ENCODE measurements at regions not wholly inside any gene's neighbourhood (a gene's known extent, or its start where the extent isn't known, plus 50 kb on each side); places are given as distances from the start of the nearest gene placed in this dataset.

DNA sequence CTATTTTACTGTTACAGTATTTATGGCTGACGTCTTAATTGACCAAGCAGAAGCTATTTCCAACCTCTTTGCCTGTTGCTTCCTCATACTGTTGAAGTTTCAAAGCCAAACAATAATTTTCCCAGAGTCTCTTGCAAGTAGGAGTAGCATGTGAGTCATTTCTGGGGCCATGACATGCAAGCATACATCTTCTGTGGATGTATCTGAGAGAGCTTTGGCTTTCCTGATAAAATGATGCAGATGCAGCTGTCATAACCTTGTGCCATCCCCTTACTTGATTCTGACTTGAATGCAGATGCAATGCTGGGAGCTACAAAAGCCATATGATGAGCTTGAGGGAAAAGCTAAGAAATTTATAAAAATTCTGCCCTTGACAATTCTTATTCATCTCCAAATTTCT is 243.1 kb upstream of the TENM4 start:
- no peaks in the 10 kb centered on the region for H3K9me3 ChIP-seq (ENCODE audit: control insufficient read depth in 3 of 3, low read length in 3 of 3)
- H3K4me3 ChIP-seq (ENCODE audit: low read length in 3 of 3) = no peak overlapping the region
- H3K36me3 ChIP-seq (ENCODE audit: control insufficient read depth in 3 of 3, insufficient read depth in 3 of 3, low read length in 3 of 3) = no peaks in the 10 kb centered on the region
- no peaks in the 10 kb centered on the region for H3K4me1 ChIP-seq (ENCODE audit: control insufficient read depth in 3 of 3, insufficient read depth in 3 of 3, low read length in 3 of 3)
- H3K9ac ChIP-seq (ENCODE audit: low read depth in 1 of 3, low read length in 3 of 3) = no peak overlapping the region
- H3K27ac ChIP-seq (ENCODE audit: low read depth, low read length) = no peak overlapping the region
- peaks cover 0 to 2% (median 0%) of the 10 kb centered on the region in 3 donors for H3K27me3 ChIP-seq (ENCODE audit: control insufficient read depth in 3 of 3, insufficient read depth in 3 of 3, low read length in 3 of 3)

DNA sequence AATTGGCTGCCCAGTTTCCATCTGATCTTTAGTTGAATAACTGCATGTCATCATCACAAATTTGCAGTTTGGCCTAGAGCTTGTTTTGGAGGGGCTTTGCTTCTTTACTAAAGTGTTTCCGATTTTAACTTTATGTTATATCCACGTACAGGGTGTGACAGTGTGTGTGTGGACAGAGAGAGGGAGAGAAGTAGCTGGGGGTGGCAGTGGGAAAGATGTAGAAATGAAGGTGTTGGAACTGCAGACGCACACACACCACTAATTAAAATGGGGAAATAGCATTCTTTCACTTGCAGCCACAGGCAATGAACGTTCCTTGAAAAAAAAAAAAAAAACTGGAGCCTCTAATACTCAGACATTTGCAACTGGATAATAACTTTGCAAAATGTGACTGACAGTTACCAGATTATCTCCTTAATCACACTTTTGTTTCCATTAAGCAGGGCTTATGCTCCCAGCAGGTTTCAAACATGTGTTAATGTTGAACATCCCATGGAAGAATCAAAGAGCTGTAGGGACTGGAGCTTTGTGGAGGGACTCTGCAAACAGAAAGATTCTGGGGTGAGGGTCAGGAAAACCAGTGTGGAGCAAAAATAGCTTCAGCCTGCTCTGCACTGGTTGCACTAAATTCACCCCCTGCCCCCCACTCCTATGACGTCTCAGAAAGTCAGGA is 238.1 kb upstream of the TENM4 start:
- H3K9ac ChIP-seq (ENCODE audit: low read depth in 1 of 3, low read length in 3 of 3) = no peak overlapping the region
- H3K36me3 ChIP-seq (ENCODE audit: control insufficient read depth in 3 of 3, insufficient read depth in 3 of 3, low read length in 3 of 3) = no peaks in the 10 kb centered on the region
- H3K27ac ChIP-seq (ENCODE audit: low read depth, low read length) = no peak overlapping the region
- H3K9me3 ChIP-seq (ENCODE audit: control insufficient read depth in 3 of 3, low read length in 3 of 3) = no peaks in the 10 kb centered on the region
- no peak overlapping the region for H3K4me3 ChIP-seq (ENCODE audit: low read length in 3 of 3)
- H3K27me3 ChIP-seq (ENCODE audit: control insufficient read depth in 3 of 3, insufficient read depth in 3 of 3, low read length in 3 of 3) = peaks cover 0 to 2% (median 0%) of the 10 kb centered on the region in 3 donors
- H3K4me1 ChIP-seq (ENCODE audit: control insufficient read depth in 3 of 3, insufficient read depth in 3 of 3, low read length in 3 of 3) = no peaks in the 10 kb centered on the region

DNA sequence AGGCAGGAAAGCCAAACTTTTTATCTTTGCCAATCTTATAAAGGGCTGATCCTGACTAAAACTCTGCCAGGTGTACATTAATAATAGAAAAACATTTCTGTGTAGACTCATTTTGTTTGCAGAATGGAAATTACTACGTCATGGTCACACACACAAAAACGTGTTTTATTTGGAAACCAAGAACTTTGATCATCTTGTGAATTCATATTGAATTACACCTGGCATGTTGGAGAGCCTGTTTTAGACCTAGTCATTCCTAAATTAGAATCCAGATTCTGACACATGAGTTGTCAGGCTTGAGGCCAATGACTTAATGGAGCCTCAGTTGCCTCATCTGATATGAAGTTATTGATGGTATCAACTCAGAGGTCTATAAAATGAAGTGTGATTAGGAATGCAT is 235.6 kb upstream of the TENM4 start:
- Histone ChIP-seq H3K27me3 (ENCODE audit: control insufficient read depth in 3 of 3, insufficient read depth in 3 of 3, low read length in 3 of 3) (peaks cover 0 to 2% (median 0%) of the 10 kb centered on the region in 3 donors), H3K9ac (ENCODE audit: low read depth in 1 of 3, low read length in 3 of 3) (no peak overlapping the region), H3K36me3 (ENCODE audit: control insufficient read depth in 3 of 3, insufficient read depth in 3 of 3, low read length in 3 of 3) (no peaks in the 10 kb centered on the region), H3K27ac (ENCODE audit: low read depth, low read length) (no peak overlapping the region), H3K4me3 (ENCODE audit: low read length in 3 of 3) (no peak overlapping the region), H3K4me1 (ENCODE audit: control insufficient read depth in 3 of 3, insufficient read depth in 3 of 3, low read length in 3 of 3) (no peaks in the 10 kb centered on the region), H3K9me3 (ENCODE audit: control insufficient read depth in 3 of 3, low read length in 3 of 3) (no peaks in the 10 kb centered on the region)

DNA sequence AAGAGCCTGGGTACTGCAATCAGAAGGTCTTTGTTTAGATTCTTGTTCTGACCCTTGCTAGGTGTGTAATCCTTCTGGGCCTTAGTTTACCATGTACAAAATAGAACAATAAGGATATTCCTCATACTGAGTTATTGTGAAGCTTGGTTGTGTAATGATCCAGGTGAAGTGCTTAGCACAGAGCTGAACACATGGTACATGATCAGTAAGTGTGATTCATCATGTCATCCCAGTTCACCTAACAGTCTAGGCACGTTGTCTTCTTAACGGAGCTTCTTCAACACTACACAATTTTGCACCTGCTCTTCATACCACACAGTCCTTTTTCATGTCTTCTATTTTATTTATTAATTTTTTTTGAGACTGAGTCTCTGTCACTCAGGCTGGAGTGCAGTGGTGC is 234.3 kb upstream of the TENM4 start:
- H3K4me3 ChIP-seq (ENCODE audit: low read length in 3 of 3) = no peak overlapping the region
- no peak overlapping the region for H3K9ac ChIP-seq (ENCODE audit: low read depth in 1 of 3, low read length in 3 of 3)
- no peaks in the 10 kb centered on the region for H3K36me3 ChIP-seq (ENCODE audit: control insufficient read depth in 3 of 3, insufficient read depth in 3 of 3, low read length in 3 of 3)
- H3K9me3 ChIP-seq (ENCODE audit: control insufficient read depth in 3 of 3, low read length in 3 of 3) = no peaks in the 10 kb centered on the region
- H3K27me3 ChIP-seq (ENCODE audit: control insufficient read depth in 3 of 3, insufficient read depth in 3 of 3, low read length in 3 of 3) = no peaks in the 10 kb centered on the region
- H3K4me1 ChIP-seq (ENCODE audit: control insufficient read depth in 3 of 3, insufficient read depth in 3 of 3, low read length in 3 of 3) = no peaks in the 10 kb centered on the region
- no peak overlapping the region for H3K27ac ChIP-seq (ENCODE audit: low read depth, low read length)

DNA sequence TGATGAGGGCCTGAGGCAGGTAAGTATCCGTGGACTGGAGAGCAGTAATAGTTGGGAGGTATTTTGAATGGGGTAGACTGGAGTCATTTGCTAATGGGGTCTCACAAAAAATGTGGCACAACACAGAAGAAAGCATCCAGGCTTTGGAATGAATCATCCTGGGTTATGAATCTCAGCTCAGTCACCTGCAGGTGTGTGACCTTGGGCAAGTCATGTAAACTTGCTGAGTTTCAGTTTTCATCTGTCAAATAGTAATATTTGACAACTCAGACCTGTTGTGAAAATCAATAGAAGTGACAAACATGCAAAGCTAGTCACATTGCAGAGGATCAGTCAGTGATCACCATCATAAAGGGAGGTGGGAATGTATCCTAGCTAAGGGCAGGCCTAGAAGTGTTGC is 232.0 kb upstream of the TENM4 start:
- Histone ChIP-seq H3K9ac (ENCODE audit: low read depth in 1 of 3, low read length in 3 of 3) (no peak overlapping the region), H3K4me1 (ENCODE audit: control insufficient read depth in 3 of 3, insufficient read depth in 3 of 3, low read length in 3 of 3) (no peaks in the 10 kb centered on the region), H3K9me3 (ENCODE audit: control insufficient read depth in 3 of 3, low read length in 3 of 3) (no peaks in the 10 kb centered on the region), H3K4me3 (ENCODE audit: low read length in 3 of 3) (no peak overlapping the region), H3K36me3 (ENCODE audit: control insufficient read depth in 3 of 3, insufficient read depth in 3 of 3, low read length in 3 of 3) (no peaks in the 10 kb centered on the region), H3K27ac (ENCODE audit: low read depth, low read length) (no peak overlapping the region), H3K27me3 (ENCODE audit: control insufficient read depth in 3 of 3, insufficient read depth in 3 of 3, low read length in 3 of 3) (peaks cover 0 to 2% (median under 1%) of the 10 kb centered on the region in 3 donors)

DNA sequence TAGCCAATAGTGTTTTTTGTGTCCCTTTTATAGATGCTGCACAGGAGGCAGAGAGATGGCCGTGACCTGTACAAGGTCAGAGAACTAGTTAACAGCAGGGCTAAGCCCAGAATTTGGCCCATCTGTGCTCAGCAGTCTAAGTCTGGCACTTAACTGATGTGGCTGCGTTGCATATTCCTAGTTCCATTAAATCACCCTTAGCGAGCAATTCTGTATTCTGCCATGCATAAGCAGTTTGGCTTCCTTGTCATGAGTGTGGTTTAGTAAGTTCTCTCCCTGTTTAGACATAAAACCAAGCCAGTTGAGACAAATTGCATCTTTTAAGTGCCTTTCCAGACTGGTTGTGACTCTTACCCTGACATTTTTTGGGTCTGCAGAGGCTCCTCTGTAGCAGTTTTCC is 230.6 kb upstream of the TENM4 start:
- Histone ChIP-seq H3K4me3 (ENCODE audit: low read length in 3 of 3) (no peak overlapping the region), H3K9me3 (ENCODE audit: control insufficient read depth in 3 of 3, low read length in 3 of 3) (no peaks in the 10 kb centered on the region), H3K27me3 (ENCODE audit: control insufficient read depth in 3 of 3, insufficient read depth in 3 of 3, low read length in 3 of 3) (peaks cover 0 to 5% (median 3%) of the 10 kb centered on the region in 3 donors), H3K4me1 (ENCODE audit: control insufficient read depth in 3 of 3, insufficient read depth in 3 of 3, low read length in 3 of 3) (no peaks in the 10 kb centered on the region), H3K9ac (ENCODE audit: low read depth in 1 of 3, low read length in 3 of 3) (no peak overlapping the region), H3K27ac (ENCODE audit: low read depth, low read length) (no peak overlapping the region), H3K36me3 (ENCODE audit: control insufficient read depth in 3 of 3, insufficient read depth in 3 of 3, low read length in 3 of 3) (no peaks in the 10 kb centered on the region)

DNA sequence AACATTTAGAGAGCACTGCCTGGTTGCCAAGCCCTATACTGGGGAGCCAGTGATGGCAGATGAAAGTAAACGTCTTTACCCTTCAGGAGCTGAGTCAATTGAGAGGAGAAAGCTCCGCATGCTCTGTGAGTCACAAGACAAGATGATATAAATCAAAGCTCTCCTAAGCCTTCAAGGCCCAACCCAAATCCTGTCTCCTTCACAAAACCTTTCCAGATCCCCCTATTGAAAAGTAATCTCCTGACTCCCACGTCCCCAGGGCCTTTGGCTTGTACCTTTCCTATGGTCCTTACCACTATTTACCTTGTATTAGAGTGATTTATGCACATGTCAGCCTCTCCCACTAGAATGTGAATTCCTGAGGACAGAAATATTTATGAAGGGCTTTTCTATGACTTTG is 230.1 kb upstream of the TENM4 start:
- no peaks in the 10 kb centered on the region for H3K9me3 ChIP-seq (ENCODE audit: control insufficient read depth in 3 of 3, low read length in 3 of 3)
- H3K9ac ChIP-seq (ENCODE audit: low read depth in 1 of 3, low read length in 3 of 3) = no peak overlapping the region
- H3K36me3 ChIP-seq (ENCODE audit: control insufficient read depth in 3 of 3, insufficient read depth in 3 of 3, low read length in 3 of 3) = no peaks in the 10 kb centered on the region
- peaks cover 0 to 5% (median 3%) of the 10 kb centered on the region in 3 donors for H3K27me3 ChIP-seq (ENCODE audit: control insufficient read depth in 3 of 3, insufficient read depth in 3 of 3, low read length in 3 of 3)
- H3K27ac ChIP-seq (ENCODE audit: low read depth, low read length) = no peak overlapping the region
- H3K4me3 ChIP-seq (ENCODE audit: low read length in 3 of 3) = no peak overlapping the region
- no peaks in the 10 kb centered on the region for H3K4me1 ChIP-seq (ENCODE audit: control insufficient read depth in 3 of 3, insufficient read depth in 3 of 3, low read length in 3 of 3)

DNA sequence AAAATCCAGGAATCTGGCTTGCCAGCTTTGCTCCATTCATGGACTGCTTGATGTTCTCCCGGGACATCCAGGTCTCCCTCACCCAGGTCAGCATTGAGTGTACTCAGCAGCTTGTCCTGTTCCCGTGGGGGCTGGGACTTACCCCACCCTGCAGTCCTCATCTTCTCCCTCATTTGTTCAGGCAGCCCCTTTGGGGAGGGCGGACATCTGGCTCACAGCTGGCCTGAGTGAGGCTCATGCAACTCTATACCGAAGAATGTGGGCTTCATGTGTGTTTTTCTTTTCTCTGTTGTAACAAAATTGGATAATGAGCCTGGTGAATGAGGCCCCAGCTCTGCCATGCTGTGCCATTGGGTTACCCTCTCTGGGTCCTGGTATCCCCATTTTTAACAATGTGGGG is 227.7 kb upstream of the TENM4 start:
- no peaks in the 10 kb centered on the region for H3K4me1 ChIP-seq (ENCODE audit: control insufficient read depth in 3 of 3, insufficient read depth in 3 of 3, low read length in 3 of 3)
- H3K27me3 ChIP-seq (ENCODE audit: control insufficient read depth in 3 of 3, insufficient read depth in 3 of 3, low read length in 3 of 3) = peaks cover 0 to 5% (median 3%) of the 10 kb centered on the region in 3 donors
- H3K36me3 ChIP-seq (ENCODE audit: control insufficient read depth in 3 of 3, insufficient read depth in 3 of 3, low read length in 3 of 3) = no peaks in the 10 kb centered on the region
- no peaks in the 10 kb centered on the region for H3K9me3 ChIP-seq (ENCODE audit: control insufficient read depth in 3 of 3, low read length in 3 of 3)
- H3K4me3 ChIP-seq (ENCODE audit: low read length in 3 of 3) = no peak overlapping the region
- H3K27ac ChIP-seq (ENCODE audit: low read depth, low read length) = no peak overlapping the region
- no peak overlapping the region for H3K9ac ChIP-seq (ENCODE audit: low read depth in 1 of 3, low read length in 3 of 3)

DNA sequence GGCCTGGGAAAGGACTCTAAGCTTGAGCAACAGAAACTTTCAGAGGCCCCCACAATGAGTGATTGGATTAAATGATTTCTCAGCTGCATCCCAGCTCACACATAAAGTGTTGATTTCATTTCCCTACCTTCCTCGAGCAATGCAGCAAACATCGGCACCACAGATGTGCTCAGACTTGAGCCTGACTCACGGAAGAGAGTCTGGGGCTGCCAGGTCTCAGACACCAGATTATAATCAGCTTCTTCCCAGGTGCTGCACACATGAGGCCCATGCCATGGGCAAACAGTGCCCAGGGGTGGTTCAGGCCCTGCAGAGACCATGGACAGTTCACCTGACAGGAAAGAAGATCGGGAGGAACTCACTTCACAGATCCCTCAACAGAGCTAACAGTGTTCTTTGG is 226.6 kb upstream of the TENM4 start:
- Histone ChIP-seq H3K9ac (ENCODE audit: low read depth in 1 of 3, low read length in 3 of 3) (no peak overlapping the region), H3K27ac (ENCODE audit: low read depth, low read length) (no peak overlapping the region), H3K9me3 (ENCODE audit: control insufficient read depth in 3 of 3, low read length in 3 of 3) (no peaks in the 10 kb centered on the region), H3K36me3 (ENCODE audit: control insufficient read depth in 3 of 3, insufficient read depth in 3 of 3, low read length in 3 of 3) (no peaks in the 10 kb centered on the region), H3K4me1 (ENCODE audit: control insufficient read depth in 3 of 3, insufficient read depth in 3 of 3, low read length in 3 of 3) (no peaks in the 10 kb centered on the region), H3K4me3 (ENCODE audit: low read length in 3 of 3) (no peak overlapping the region), H3K27me3 (ENCODE audit: control insufficient read depth in 3 of 3, insufficient read depth in 3 of 3, low read length in 3 of 3) (peaks cover 0 to 5% (median 3%) of the 10 kb centered on the region in 3 donors)

DNA sequence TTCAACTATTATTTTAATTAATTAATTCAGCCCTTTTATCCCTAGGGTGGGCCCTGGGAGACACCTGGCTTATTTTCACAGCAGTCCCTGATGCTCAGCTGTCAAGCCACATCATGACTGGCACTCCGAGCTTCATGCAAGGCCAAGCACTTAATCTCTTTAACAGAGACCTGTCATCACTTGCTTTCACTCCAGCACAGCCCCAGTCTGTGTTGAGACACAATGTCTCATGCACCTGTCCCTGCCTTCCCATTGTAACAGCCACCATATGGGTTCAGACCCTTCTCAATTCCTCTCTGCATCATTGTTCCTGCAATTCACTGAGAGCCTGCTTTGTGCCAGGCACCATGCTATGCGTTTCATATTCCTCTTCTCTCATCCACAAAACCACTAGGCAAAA is 222.2 kb upstream of the TENM4 start:
- Histone ChIP-seq H3K4me1 (ENCODE audit: control insufficient read depth in 3 of 3, insufficient read depth in 3 of 3, low read length in 3 of 3) (no peaks in the 10 kb centered on the region), H3K9me3 (ENCODE audit: control insufficient read depth in 3 of 3, low read length in 3 of 3) (no peaks in the 10 kb centered on the region)

More for the DNA sequence above, 222.2 kb upstream of the TENM4 start:
- H3K27me3 ChIP-seq (ENCODE audit: control insufficient read depth in 3 of 3, insufficient read depth in 3 of 3, low read length in 3 of 3) = peaks cover 0 to 5% (median 3%) of the 10 kb centered on the region in 3 donors
- no peak overlapping the region for H3K27ac ChIP-seq (ENCODE audit: low read depth, low read length)
- no peak overlapping the region for H3K9ac ChIP-seq (ENCODE audit: low read depth in 1 of 3, low read length in 3 of 3)
- H3K36me3 ChIP-seq (ENCODE audit: control insufficient read depth in 3 of 3, insufficient read depth in 3 of 3, low read length in 3 of 3) = no peaks in the 10 kb centered on the region
- no peak overlapping the region for H3K4me3 ChIP-seq (ENCODE audit: low read length in 3 of 3)
